Suppressor macrophage treated with lipopolysaccharide for 4 hours (primary cell): ENCODE measurements at regions not wholly inside any gene's neighbourhood (a gene's known extent, or its start where the extent isn't known, plus 50 kb on each side); places are given as distances from the start of the nearest gene placed in this dataset.
"Not testable (repeated sequence)": the region's sequence is repeated elsewhere in the genome, so short reads cannot be mapped to it uniquely, and the experiment has no call there.

Experiments
- DNase-seq: peaks from one replicate; pipeline ENCODE4 v3.0.0-alpha.2; 2020

GRCh38 chr12:74171478-74171909 is 366.1 kb upstream of the ATXN7L3B start:
- no peak for DNase-seq

- DNase-seq: not testable (repeated sequence)
These were observed 362.7 kb upstream of the ATXN7L3B start for GRCh38 chr12:74174961-74175360.

DNA sequence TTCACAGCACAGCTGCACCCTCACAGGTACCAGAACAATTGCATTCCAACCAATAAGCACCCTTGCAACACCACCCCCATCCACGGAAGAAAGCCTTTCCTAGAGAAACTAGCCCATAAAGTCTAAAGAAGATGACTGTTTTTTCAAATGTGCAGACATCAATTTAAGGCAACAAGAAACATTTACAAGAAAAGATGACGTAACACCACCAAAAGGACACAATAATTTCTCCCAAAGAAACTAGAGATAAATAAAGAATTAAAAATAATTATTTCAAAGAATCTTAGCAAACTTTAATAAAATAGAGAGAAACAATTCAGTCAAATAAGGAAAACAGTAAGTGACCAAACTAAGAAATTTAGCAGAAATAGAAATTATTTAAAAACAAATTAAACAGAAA is 352.3 kb upstream of the ATXN7L3B start:
- DNase-seq: no peak

DNA sequence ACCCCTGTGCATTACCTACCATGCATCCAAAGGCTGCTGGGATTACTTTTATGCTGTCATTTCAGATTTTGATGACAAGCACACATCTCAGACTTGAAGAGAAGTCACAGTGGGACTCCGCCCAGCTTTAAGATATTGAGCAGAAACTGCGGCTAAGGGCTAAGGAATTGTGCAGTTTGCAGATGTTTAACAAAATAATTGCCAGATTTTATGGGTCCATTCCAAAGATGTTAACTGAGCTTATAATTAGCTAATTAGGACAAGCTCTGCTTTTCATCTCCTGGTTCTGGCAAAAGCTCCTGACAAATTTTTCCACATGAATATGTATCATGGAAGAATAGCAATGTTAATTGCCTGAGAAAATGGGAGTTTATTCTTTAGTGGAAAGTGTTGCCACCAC is 344.4 kb upstream of the ATXN7L3B start:
- no peak for DNase-seq

DNA sequence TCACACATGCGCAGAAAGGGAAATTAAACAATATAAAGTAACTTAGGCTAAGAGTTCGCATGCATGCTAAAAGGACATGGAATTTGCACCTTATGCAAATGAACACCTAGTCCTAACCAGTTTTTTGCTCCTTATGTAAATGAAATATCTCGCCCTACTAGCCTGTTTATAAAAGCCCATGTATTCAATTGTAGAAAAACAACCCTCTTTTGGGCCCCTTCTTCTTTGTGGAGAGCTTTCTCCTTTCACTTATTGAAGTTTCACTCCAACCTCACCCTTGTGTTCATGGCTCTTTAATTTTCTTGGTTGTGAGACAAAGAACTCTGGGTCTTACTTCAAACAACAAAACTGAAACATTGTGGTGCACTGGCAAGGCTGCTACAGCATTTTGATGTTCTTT is 333.4 kb upstream of the ATXN7L3B start:
- no peak for DNase-seq

GRCh38 chr12:74227846-74228545 is 309.6 kb upstream of the ATXN7L3B start:
- DNase-seq: no peak

DNA sequence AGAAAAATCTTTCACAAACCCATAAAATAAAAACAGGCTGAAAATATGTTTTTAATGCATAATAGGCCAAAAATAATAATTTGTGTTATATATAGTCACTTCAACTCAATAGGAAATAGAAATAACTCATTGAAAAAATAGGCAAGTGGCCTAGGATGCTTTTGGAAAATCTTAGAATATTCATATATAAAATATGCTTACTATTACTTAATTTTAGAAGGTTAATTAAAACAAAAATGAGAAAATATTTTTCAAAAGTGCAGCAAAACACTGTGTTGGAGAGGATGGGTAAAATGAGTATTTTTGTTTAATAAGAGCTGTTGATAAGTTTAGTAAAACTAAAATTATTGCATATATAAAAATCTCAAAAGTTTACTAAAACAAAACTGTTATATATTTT is 308.0 kb upstream of the ATXN7L3B start:
- no peak for DNase-seq

DNA sequence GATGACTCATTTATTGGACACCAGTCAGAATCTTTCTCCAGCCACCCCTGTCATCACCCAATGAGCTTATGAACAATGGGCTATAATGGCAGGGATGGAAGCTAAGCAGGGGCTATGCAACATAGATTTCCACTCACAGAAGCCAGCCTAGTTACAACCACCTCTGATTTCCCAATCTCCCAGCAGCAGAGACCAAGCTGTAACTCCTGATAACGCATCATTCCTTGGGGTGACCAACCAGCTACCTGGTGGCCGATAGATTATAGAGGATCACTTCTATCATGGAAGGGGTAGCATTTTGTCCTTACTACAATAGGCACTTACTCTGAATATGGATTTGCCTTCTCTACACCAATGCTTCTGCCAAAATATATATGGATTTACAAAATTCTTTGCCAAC is 302.3 kb upstream of the ATXN7L3B start:
- DNase-seq: no peak

DNA sequence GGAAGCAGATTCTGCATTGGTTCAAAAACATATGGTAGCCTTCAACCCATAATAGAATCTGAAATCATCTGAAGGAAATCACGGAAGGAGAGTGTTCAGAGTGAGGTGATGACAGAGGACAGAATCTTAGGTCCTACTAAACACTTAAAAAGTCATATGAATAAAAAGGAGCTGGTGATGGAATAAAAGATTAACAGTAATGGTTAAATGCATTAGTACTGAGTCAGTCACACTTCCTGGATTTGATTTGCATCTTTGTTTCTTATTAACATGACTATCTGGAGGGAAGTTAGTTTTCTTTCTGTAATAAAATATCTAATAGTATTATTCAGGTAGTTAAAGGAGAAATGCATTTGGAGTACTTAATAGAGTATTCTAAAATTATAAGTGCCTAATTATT is 296.3 kb upstream of the ATXN7L3B start:
- DNase-seq: no peak

DNA sequence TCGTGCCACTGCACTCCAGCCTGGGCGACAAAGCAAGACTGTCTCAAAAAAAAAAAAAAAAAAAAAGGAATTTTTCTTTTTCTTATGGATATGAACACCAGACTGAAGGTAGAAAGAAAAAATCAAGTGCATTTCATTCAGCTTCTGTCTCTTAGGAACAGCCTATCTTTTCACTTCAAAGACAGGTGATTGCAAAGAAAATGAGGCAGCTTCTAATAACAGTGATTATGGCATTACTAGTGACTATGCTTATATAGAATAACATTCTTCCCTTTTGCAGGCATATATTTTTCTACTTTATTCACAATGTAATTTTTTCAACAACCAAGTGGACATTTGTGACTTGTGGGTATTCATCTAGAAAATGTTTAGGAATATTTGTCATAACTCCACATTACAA is 295.5 kb upstream of the ATXN7L3B start:
- DNase-seq: no peak

DNA sequence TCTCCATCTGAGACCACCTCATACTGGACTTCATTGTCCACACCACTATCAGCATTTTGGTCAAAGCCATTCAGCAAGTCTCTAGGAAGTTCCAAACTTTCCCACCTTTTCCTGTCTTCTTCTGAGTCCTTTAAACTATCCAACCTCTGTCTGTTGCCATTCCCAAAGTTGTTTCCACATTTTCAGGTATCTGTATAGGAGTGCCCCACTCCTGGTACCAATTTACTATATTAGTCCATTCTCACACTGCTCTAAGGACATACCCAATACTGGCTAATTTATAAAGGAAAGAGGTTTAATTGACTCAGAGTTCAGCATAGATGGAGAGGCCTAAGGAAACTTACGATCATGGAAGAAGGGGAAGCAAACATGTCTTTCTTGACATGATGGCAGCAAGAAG is 292.2 kb upstream of the ATXN7L3B start:
- DNase-seq: no peak

GRCh38 chr12:74250891-74251290 is 286.7 kb upstream of the ATXN7L3B start:
- DNase-seq: no peak

DNA sequence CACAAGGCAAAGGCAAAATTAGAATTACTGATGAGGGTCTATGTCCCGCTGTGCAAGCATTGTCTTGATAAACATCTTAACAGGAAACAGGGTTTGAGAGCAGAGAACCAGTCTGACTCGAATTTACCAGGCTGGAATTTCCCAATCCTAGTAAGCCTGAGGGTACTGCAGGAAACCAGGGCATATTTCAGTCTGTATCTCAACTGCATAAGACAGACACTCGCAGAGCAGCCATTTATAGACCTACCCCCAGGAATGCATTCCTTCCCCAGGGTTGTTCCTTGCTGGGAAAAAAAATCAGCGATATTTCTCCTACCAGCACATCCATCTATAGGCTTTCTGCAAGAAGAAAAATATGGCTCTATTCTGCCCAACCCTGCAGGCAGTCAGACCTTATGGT is 283.8 kb upstream of the ATXN7L3B start:
- not testable (repeated sequence) for DNase-seq

DNA sequence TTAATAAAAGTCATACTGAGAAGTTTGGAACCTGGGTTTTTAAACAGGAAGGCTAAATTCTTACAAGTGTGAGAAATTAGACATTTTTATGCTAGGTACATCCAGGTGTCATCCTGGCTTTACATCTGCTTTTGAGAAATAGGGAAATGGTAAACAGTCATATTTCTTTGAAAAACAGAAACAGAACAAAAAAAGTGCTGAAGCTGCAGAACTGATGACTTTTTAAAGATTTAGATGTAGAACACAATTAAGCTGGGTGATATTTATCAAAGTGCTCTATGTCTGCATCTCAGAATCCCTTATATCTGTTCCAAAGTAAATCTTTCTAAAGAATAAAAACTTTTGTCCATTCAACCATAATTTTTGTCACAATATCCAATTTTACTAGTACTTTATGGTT is 282.9 kb upstream of the ATXN7L3B start:
- DNase-seq: no peak

- no peak for DNase-seq
These were observed 278.4 kb upstream of the ATXN7L3B start for GRCh38 chr12:74259199-74259598.

DNA sequence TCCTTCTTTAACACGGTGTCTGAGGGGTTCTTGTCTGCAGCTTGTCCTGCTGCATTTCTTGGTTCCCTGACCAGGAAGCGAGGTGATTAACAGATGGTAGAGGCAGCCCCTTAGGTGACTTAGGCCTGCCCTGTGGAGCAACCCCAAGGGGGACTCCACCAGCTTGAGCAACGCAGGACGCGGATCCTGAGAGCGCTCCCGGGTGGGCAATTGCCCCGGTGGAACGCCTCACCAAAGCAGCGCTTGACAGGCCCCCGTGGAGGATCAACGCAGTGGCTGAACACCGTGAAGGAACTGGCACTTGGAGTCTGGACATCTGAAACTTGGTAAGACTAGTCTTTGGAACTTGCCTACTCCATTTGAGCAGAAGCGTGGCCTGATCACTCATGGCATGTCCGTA is 272.9 kb upstream of the ATXN7L3B start:
- DNase-seq: no peak

DNA sequence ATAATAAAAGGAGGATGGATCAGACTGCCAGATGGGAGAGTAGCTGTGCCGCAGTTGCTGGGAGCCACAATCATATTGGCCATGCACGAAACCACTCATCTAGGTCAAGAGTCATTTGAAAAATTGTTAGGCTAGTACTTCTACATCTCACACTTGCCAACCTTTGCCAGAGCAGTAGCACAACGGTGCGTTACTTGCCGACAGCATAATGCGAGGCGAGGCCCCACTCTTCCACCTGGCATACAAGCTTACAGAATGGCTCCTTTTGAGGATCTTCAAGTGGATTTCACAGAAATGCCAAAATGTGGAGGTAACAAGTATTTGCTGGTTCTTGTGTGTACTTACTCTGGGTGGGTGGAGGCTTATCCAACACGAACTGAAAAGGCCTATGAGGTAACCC is 268.3 kb upstream of the ATXN7L3B start:
- not testable (repeated sequence) for DNase-seq

GRCh38 chr12:74280156-74280655 is 257.4 kb upstream of the ATXN7L3B start:
- DNase-seq: no peak

DNA sequence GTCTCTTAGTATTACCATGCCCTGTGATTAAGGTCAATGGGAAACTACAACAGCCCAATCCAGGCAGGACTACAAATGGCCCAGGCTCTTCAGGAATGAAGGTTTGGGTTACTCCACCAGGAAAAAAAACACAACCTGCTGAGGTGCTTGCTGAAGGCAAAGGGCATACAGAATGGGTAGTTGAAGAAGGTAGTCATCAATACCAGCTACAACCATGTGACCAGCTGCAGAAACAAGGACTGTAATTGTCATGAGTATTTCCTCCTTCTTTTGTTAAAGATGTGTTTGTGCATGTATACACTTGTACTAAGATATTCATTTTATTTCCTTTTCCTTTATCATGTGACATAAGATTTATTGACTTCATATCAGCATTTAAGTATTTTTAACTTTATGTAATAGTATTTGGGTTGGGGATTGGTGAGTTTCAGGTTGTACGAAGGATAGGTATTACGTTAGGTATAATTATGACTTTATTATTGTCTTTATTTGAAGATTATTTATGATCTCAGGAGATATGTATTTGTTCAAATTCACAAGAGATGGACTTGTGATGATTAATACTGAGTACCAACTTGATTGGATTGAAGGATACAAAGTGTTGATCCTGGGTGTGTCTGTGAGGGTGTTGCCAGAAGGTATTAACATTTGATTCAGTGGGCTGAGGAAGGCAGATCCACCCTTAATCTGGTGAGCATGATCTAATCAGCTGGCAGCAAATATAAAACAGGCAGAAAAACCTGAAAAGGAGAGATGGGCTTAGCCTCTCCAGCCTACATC is 256.0 kb upstream of the ATXN7L3B start:
- DNase-seq: not testable (repeated sequence)

GRCh38 chr12:74283646-74284045 is 254.0 kb upstream of the ATXN7L3B start:
- no peak for DNase-seq

DNA sequence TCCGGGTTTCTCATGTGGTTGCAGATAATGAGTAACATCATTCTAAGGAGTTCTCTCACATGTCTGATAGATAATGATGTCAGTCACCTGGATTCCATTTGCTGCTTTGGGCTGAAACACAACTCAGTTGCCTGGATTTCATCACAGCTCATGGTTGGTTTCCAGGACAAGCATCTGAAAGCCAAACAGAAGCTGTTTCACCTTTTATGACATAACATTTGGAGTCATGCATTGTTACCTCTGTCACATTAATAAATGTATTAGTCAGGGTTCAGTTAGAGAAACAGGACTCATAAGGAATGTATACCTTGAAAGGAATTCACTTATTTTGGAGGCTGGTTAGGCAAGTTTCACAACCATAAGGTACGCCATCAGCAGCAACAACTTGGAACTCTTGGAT is 251.9 kb upstream of the ATXN7L3B start:
- DNase-seq: no peak

GRCh38 chr12:74286254-74286653 is 251.4 kb upstream of the ATXN7L3B start:
- no peak for DNase-seq

- DNase-seq: no peak
These were observed 245.1 kb upstream of the ATXN7L3B start for GRCh38 chr12:74292351-74293194.
